GM18519 (cell line): ENCODE measurements at regions not wholly inside any gene's neighbourhood (a gene's known extent, or its start where the extent isn't known, plus 50 kb on each side); places are given as distances from the start of the nearest gene placed in this dataset.

Experiments used
- ATAC-seq: cut with Tn5 transposase; IDR thresholded peaks from one replicate; pipeline ENCODE4 v1.9.1; 2021; ENCODE audit warnings: mild to moderate bottlenecking, moderate library complexity; ENCODE audit not compliant: unreplicated experiment, low FRiP score

GRCh38 chr20:48076247-48076646 lies 291.0 kb upstream of the SULF2 start:
- no peak for ATAC-seq

DNA sequence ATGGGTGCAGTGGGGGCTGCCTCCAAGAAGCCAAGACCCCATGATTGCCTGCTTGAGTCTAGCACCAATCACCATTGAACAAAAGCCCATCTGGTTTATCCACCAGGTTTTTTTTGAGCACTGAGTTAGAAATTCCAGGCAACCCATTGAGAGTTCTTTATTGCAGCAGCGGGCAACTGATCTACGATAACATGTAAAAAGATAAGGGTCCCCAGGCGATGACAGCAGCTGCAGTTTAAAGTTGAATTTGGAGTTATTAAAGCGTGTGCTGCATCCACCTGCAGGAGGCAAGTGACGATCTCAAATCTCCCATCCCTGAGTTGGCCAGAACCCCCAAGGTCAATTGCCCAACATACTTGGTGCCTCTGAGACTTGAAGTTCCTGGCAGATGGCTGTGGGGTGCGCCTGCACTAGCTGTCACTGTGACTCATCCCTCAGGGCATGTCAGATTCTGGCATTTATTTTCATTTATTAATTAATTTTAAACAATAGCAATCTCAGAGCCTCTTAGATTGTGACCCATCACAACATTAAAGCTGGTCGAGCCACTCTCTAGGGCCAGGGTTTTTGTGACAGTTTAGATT lies 290.4 kb upstream of the SULF2 start:
- no peak for ATAC-seq

DNA sequence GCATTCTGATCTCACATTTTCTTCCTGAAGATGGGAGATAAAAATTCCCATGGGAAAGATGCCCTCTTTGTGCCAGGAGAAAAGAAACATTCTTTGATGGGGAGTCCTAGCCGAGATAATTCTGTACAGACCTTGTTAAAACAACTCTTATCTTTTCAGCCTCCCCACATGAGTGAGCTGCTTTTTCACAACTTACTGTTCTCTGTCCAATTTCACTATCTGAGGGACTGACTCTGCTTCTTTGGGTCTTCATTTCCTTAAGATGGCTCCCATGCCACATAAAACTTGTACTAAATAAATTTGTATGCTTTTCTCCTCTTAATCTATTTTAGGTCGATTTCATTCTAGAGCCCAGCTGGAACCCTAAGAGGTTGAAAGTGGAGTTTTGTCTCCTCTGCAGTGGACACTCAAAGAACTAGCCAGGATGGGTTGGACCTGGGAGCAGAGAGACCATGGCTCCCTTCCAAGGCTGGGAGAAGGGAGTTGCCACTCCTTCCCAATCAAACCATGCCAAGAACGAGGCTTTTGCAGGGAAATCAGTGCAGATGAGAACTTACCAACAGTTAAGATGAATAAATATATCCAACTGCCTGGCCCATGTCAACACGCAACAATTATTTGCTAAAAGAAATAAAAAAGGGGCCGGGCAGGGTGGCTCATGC lies 285.8 kb upstream of the SULF2 start:
- no peak for ATAC-seq

DNA sequence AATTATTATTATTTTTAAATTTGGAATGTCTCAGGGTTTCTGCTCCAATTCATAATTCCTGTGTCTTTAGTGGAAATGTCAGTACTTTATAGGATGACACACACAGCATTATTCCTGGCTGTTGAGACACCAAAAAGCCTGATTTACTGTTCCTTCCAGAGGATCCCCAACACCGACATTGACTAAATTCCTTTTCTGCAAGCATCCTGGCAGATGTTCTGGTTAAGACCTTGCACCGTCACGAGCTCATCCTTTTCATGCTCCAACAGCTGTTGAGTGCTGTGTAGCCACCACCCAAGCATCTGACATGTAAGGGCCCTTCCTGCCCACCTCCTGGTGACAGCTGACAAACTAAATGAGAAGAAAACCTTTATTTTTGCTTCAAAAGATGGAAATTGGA lies 284.3 kb upstream of the SULF2 start:
- ATAC-seq, result no peak

- no peak for ATAC-seq
These were observed 281.6 kb upstream of the SULF2 start for GRCh38 chr20:48066851-48067250.

GRCh38 chr20:48066246-48066645 lies 281.0 kb upstream of the SULF2 start:
- ATAC-seq, result no peak

- no peak for ATAC-seq
These were observed 280.6 kb upstream of the SULF2 start for GRCh38 chr20:48065833-48066232.

DNA sequence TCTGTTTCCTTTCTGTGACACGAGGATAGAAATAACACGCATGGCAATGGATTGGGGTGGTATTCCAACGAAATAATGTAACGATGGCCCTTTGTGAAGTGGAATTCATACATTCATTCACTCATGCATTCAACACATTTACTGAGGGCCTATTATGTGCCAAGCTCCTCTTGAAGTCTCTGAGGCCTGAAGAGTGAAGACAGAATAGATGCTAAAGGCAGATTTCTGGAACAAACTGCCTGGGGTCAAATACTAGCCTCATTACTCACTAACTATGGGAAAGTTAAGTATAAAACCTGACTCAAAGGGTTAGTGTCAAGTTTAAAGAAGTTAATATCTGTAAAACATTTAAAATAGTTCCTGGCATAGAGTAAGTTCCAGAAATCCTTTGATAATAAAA lies 279.6 kb upstream of the SULF2 start:
- ATAC-seq, result no peak

DNA sequence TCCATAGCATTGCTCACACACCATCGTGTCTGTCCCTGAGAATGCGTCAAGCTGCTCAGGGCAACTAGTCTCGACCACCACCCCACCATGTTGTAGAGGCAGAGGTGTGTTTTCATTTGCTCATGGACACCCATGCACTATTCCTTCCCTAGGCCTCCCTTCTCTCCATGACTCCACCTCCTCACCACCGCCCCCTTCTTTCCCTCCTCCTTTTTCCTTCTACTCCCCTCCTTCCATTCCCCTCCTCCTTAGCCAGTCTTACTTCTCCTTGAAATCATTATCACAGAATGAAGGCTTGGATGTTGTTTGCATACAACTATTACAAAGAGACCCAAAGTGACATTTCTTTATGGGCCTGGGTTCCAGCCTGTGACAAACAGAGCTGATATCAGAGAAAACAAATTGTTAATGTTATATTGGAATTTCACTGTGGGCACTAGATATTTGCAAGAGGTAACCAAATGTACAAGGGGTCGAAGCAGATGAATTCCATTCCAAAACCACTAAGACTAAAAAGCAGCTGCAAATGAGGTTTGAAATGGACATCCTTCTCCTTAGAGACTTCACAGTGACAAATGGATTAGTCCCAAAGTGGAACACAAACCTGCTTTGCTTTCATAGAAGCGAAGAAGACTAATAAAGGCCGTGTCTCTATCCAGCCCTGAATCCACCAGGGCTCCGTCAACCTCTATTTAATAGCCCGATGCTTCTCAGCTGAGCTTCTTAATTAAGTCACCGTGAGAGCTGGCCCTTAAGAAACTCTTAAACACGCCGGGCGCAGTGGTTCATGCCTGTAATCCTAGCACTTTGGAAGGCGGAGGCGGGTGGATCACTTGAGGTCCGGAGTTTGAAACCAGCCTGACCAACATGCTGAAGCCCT lies 275.8 kb upstream of the SULF2 start:
- ATAC-seq, result no peak

DNA sequence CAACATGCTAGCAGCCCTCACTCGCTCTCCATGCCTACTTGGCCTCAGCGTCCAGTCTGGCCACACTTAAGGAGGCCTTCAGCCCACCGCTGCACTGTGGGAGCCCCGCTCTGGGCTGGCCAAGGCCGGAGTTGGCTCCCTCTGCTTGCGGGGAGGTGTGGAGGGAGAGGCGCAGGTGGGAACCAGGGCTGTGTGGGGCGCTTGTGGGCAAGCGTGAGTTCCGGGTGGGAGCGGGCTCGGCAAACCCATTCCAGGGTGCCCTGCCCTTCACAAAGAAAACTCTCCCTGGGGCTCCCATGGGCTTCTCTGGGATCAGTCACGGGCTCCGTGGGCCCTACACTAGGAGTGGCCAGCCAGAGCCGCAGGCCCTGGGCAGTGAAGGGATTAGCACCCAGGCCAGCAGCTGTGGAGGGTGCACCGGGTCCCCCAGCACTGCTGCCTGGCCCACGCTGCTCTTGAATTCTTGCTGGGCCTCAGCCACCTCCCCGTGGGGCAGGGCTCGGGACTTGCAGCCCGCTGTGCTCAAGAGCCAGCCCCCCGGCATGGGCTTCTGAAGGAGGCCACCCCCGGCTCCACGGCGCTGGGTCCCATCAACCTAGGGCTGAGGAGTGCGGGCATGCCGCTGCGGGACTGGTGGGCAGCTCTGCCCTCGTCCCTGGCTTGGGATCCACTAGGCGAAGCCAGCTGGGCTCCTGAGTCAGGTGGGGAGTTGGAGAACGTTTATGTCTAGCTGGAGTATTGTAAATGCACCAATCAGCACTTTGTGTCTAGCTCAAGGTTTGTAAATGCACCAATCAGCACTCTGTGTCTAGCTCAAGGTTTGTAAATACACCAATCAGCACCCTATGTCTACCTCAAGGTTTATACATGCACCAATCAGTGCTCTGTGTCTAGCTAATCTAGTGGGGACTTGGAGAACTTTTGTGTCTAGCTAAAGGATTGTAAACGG lies 273.6 kb upstream of the SULF2 start:
- no peak for ATAC-seq

- no peak for ATAC-seq
These were observed 272.5 kb upstream of the SULF2 start for GRCh38 chr20:48057739-48058138.

GRCh38 chr20:48057251-48057650 lies 272.0 kb upstream of the SULF2 start:
- ATAC-seq, result no peak

DNA sequence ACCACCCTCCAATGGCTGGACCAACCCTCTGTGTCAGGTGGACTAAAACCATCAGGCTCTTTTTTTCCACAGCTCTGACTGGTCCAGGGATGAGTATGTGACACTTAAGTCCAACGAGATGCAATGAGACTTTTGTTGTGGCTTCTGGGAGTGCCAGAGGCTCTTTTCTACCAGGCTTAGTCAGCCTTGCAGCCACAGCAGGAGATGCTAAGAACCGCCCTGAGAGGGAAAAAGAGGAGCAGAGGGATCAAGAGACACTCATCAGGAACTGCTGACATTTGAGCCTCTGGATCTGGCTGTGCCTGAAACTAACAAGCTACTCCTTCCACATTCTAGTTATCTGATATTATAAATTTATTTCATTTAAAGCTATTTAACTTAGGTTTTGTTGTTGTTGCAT lies 270.9 kb upstream of the SULF2 start:
- ATAC-seq, result no peak

DNA sequence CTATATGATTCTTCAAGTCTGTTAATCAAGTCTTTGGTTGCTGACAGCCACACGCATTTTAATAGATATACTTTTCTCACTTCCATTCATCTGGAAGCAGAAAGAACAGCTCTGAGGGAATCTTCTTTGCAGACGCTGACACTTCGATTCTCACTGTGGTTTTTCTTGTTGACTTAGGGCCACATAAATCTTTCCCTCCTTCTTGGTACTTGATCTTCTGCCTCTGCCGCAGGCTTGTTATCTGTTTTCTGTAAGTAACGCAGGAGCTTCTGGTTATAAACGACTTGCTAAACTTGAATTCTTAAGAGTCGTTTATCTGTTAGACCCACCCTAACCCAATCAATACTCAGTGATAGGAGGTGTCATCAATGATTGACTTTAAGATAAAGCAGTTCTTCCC lies 268.8 kb upstream of the SULF2 start:
- no peak for ATAC-seq

- no peak for ATAC-seq
These were observed 267.2 kb upstream of the SULF2 start for GRCh38 chr20:48052475-48052835.

DNA sequence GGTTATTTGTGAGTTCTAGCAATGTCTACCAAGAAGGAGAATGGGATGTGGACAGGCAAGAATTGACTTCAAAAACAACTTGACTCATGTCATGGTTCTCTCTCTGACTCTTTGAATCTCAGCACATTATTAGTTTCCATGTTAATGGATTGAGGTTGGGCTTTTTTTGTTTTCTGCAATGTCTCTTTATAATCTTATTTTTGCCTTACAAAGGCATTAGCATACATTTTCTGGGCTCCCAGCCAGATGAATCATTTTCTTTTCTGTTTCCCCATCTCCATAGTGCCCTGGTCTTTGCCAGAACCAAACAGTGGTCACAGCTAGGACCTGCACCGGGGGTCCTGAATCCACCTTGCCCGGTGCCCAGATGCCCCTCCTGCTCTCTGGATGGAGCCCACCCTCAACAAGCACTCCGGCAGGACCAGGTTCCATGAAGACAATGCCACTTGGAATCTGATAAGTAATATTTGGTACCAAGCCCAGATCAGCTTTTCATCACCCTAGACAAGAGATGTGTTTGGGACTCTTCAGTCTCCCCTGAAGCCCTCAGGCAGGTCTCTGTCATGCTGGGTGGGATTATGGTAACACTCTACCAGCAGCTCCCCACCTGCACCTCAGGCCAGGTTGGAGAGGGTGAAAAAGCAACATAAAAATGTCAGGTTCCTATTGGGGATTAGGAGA lies 266.7 kb upstream of the SULF2 start:
- no peak for ATAC-seq

- no peak for ATAC-seq
These were observed 264.4 kb upstream of the SULF2 start for GRCh38 chr20:48049641-48050040.

- ATAC-seq, result no peak
These were observed 263.9 kb upstream of the SULF2 start for GRCh38 chr20:48049171-48049570.

DNA sequence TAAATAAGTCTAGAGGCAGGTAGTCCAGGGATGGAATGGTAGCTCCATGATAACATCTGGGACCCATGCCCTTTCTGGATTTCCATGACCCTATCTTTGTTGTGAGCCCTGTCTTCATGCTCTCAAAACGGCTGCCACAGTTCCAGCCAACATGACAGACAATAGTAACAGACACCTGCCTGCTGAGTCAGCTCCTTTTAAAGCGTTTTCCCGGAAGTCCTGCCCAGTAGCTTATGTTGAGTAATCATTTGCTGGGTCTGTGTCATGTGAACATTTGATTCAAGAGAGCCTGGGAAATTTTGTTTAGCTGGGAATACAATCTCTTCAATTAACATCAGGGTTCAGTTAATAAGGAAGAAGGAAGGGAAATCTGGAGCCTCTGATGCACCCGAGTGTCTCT lies 262.2 kb upstream of the SULF2 start:
- no peak for ATAC-seq

DNA sequence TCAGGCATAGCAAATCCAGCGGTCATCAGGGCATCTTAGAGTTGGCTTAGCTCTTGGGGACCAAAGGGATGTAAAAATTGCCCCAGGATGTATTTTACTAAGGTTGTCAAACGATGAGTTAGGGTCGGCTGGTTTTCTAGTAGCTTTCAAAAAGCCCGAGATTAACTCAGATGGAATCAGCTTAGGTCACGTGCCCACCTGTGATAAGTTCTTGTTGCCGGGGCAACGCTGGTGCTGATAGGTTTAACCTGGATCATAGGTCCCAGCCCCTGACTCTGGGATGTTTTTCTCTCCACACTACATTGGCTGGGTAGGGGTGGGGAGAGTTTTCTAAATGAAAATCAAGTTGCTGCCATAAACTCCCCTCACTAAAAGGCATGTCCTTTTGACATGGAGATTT lies 257.3 kb upstream of the SULF2 start:
- no peak for ATAC-seq
